HG02763 (cell line): ENCODE measurements at regions not wholly inside any gene's neighbourhood (a gene's known extent, or its start where the extent isn't known, plus 50 kb on each side); places are given as distances from the start of the nearest gene placed in this dataset.

Source experiments
- ATAC-seq: cut with Tn5 transposase; IDR thresholded peaks from one replicate; pipeline ENCODE4 v1.9.1; 2021; ENCODE audit warnings: mild to moderate bottlenecking, moderate library complexity; ENCODE audit not compliant: unreplicated experiment

DNA sequence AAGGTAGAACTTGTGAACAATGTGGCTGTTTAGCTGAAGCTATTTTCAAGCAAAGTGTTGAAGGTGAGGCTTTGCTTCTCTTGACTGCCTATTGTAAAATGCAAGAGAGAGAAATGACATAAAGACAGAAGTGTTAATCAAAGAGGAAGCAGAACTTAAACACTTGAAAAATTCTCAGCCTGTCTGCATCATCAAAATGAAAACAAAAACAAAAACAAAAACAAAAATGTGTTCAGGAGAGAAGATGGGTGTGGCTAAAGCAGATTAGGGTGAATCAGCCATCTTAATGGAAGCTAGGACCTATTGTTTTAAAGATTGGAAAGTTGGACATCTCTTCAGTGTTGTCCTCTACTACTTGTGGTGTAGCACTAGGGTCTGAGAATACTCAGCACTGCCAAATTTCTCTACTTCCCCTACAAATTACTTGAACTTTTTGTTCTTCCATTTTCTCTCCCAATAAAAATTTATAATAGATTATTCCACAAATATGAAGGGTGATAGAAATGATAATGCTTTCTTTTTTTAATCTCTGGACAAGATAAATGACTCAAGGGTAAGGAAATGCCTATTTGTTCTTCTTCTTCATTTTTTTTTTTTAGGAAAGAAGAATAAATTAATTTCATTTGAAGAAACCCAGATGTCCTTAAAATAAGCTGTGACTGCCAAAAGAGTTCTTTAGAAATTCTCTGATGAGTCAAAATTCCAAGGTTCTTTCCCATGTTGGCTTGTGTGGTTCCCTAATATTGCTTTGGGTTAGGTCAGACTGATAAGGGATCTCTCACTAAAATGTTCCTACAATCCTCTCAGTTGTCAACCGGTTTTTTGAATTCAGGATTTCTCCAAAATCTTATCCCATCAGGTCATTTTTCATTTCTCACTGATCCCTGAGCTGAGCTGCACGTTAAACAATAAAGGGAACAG, 571.2 kb upstream of the ZEB2 start:
- no peak for ATAC-seq

DNA sequence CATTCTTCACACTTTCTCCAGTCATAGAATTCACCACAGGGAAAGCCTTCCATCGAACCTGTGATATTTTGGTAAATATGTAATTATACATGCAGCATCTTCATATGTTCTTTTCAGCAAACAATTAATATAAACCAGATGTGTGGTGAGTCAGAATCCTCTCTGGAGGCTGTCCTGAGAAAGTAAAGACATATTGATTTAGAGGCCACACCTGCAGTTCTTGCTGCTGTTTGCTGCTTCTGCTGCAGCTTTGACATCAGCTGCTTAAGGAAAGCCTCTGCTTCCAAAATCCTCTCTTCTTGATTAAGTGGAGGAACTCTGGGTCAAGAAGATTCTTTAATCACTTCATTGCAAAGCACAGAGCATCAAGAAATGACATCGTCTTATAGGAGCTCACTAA, 568.8 kb upstream of the ZEB2 start:
- no peak for ATAC-seq

DNA sequence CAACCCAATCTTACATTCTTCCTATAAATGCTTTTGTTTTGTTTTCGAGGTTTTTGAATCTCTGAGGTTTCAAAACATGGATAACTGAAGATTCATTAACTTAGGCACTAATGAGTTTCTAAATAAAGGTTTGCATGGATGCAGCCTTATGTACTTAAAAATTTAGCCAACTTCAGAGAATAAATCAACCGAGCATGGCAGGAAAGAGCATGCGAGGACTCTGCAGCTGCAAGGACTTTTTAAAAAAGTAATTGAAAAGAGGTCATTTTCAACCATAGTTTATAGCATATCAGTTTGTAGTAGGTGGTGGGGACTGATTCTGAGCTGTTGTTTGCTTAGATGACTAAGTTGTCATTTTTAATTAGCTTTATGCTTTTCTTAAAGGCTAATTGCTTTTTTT, 567.0 kb upstream of the ZEB2 start:
- ATAC-seq = no peak

DNA sequence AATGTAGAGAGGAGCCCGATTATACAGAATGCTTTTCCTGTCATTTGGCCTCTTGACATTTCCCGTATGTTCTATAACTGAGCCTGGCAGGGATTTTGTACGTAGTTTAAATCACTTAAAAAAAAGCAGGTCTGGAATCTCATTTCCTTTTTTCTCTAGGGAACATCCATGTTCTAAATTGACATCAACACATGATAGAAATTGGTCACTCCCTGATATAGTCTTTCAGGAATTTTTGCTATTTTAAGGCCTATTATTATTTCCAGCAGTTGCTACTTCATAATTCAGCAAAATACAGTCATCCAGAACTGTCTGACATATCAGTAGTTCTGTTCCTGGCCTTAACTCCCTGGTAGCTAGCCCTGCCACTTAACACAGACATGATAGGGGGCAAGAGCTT, 565.7 kb upstream of the ZEB2 start:
- ATAC-seq = no peak

- ATAC-seq = no peak
These were observed 560.5 kb upstream of the ZEB2 start for GRCh38 chr2:145080426-145080825.

GRCh38 chr2:145079641-145080040, 559.7 kb upstream of the ZEB2 start:
- no peak for ATAC-seq

- ATAC-seq = no peak
These were observed 559.0 kb upstream of the ZEB2 start for GRCh38 chr2:145078923-145079322.

DNA sequence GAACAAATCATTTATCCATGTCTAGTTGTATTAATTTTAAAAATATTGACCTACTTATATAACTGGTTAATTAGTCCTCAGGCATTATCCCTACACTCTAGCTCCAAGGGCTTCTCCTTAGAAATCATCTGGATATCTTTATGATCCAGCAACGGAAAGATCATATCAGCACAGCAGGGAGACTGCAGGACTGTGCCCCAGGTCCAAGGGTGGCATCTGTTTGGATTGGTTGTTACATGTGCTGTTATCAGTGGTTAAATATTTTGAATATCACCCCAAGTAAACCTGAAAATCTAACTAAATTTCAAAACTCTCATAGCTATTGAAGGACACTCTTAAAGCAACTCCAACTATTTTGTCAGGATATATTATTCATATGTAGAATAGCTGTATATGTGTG, 556.2 kb upstream of the ZEB2 start:
- no peak for ATAC-seq

GRCh38 chr2:145075454-145076062, 555.6 kb upstream of the ZEB2 start:
- no peak for ATAC-seq

DNA sequence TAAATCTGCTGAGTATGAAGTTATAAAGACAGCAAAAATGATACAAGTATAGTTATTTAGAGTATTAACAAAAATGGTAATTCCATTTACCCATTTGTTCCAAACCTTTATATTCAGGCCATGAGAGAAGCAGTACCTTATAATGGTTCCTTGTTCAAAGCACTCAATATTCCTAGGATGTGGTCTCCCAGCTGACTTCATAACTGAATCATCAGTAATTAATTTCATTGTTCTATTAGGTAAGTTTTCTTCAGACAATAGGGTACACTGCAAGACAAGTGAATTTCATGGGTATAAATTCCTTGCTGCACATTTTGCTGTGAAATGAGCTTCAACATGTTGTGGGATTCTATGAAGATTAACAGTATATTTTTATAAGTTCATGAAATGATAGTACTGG, 550.8 kb upstream of the ZEB2 start:
- no peak for ATAC-seq

DNA sequence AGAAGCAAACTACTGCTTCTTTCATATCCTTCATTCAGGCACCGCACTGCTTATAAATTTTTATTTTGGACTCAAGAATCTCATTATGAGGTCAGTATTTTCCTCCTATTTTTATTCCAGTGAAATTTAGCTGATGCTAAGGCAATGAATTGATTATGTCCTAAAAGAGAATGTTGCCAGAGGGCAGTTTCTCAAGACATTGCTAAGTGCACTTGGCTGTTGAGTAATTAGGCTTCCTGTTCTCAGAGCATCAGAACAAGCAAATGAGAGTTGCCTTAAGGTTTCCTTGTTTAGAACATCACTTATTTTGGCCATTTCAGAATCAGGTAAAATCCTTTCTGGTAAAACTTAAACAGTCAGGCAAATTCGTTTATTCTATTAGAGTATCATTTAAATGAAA, 548.6 kb upstream of the ZEB2 start:
- no peak for ATAC-seq

DNA sequence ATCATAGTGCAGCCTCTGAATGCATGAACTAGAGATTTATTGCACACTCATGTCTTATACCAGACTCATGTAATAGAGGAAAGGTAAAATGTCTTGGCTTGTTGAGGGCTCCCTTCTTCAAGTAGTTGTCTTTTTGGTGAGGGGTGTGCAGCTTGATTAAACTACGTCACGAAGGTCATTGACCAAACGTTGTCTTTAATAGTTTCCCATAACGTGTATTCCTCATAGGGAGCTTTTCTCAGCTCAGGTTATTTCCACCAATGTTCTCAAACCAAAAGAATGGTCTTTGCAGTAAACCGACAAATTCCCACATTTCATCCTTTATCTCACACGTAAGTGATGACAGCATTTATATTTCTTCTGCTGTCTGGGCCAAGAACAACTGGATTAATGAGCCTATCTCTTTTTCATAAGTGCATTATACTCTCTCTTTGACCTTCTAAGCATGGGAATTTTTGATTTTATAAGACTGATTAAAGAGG, 547.7 kb upstream of the ZEB2 start:
- ATAC-seq = no peak

DNA sequence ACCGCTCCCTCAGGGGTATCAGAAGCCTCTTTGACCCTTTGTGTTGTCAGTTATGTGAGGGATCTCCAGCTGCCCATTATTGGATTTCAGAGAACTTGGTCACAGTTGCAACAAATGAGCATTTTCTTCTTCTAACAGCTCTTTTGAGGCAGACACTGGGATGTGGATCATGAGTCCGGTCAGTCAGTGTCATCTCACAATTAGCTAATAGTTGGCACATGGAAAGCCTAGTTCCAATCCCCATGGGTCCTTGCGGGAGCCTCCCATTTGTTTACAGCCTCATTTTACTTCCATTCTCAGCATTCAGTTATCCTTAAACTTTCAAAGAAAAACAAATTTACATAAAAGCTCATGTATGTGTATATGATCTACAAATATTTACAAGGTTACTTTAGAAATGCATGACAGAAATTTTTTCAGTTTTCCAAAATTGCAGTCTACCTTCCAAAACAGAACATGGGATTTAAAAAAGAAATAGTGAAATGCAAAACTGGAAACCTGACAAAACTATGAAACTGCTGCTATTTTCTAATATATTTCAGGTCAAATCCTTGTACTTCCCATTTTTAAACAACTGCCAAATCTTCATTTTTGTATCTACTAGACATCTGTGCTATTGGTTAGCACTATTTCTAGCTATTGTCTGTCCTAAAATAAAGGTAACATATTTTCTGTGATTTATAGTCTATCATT, 547.1 kb upstream of the ZEB2 start:
- ATAC-seq = no peak

- no peak for ATAC-seq
These were observed 546.3 kb upstream of the ZEB2 start for GRCh38 chr2:145066151-145066661.

DNA sequence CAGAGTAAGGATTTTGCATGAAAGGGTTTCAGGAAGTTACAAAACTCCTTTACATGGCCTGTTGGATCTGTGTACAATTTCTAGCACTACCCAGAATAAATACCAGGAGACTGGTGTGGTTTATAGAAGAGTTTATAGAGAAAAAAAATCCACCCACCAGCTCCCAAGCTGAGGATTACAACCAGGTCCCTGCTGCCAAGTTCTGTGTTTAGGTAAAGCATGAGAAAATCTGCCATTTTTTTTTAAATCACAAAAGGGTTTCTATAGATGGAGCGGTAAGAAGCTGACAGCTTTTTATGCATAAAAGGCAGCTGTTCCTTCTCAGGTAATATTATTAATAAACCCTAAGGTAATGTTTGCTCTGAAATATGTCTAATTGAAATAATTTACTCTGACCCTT, 545.4 kb upstream of the ZEB2 start:
- no peak for ATAC-seq

DNA sequence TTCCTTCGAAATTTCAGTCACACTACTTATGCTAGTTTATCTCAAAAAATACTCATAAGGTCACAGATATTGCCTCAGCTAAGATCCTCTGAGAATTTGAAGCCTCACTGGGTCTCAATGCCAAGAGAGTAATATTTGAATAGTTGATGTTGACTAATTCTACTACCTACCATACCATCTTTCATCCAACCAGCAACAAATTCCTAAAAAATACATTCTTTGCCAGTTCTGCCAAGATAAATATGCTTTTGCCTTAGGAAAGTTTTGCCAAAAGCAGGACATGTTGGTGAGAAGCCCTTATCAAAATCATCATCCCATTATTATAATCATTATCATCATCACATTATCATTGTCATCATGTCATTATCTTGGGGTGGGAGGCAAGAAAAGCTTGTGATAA, 544.6 kb upstream of the ZEB2 start:
- no peak for ATAC-seq

- ATAC-seq = no peak
These were observed 541.0 kb upstream of the ZEB2 start for GRCh38 chr2:145060876-145061275.

DNA sequence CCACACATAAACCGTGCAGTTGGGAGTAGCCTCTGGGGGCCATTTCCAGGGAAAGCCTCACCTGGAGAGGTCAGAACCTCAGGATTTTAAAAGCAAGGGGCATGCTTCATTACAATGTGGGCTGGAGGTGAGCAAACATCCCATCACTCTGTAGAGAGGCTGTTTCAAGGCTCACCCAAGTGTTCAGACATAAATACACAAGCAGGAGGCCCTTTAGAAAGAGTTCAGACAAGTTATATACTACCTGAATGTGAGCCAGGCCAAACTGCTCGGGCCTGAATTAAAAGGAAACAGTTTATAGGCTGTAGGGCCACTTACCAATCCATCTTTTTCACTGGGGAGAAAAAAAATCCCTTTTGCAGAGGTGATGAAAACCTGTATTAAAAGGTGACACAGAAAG, 540.0 kb upstream of the ZEB2 start:
- ATAC-seq = no peak

DNA sequence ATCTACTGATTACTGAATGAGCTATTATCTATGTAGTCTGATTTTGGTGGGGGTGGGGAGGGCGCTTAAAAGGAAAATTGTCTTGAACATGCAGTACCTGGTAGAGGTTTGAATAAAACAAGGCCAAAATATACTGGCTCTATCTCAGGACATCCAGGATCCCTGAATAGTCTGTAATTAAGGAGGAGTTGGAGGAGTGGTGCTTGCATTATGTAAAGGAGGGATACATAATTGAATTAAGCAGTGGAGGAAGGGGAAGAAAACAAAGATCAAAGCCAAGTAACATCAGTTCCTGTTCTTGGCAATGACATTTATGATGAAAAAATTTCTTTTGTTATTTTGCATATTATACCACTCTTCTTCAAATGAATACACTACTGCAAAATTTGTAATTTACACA, 539.4 kb upstream of the ZEB2 start:
- no peak for ATAC-seq

GRCh38 chr2:145058457-145058856, 538.5 kb upstream of the ZEB2 start:
- ATAC-seq = no peak

- no peak for ATAC-seq
These were observed 535.7 kb upstream of the ZEB2 start for GRCh38 chr2:145055651-145056050.

DNA sequence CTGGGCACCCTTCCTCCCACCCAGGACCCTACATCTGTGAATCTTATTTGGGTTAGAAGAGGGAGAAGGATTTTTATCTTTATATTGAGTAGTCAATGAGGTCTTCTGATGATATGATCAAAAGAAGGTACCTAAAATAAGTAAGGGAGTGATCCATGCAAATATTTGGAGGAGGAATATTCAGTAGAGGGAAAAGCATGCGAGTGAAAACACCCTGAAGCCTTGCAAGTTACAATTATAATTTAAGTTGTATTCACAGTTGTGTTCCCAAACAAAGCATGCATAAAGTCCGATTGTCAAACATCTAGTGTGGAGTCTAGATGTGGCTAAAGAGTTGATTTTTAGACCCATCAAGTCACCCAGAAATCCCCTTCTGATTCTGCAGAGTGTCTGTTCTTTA, 530.2 kb upstream of the ZEB2 start:
- ATAC-seq = no peak
